Neural progenitor cell (in vitro differentiated cells): ENCODE measurements at regions not wholly inside any gene's neighbourhood (a gene's known extent, or its start where the extent isn't known, plus 50 kb on each side); places are given as distances from the start of the nearest gene placed in this dataset.

Source experiments
- CTCF ChIP-seq: fragments of 200-600 bp; sonication (generic); IDR thresholded peaks from 2 replicates; pipeline ENCODE4 v1.5.1; 2017; ENCODE audit warnings: antibody characterized with exemption, mild to moderate bottlenecking
- EZH2 ChIP-seq: fragments of 200-600 bp; sonication (generic); IDR thresholded peaks from 2 replicates; pipeline ENCODE4 v1.6.1; 2017; ENCODE audit warnings: antibody characterized with exemption, mild to moderate bottlenecking, moderate library complexity
- EZH2phosphoT487 ChIP-seq: fragments of 200-600 bp; sonication (generic); IDR thresholded peaks from 2 replicates; pipeline ENCODE4 v1.6.1; 2017; ENCODE audit warnings: antibody characterized with exemption

- TF ChIP-seq EZH2phosphoT487 (no peak), CTCF (no peak), EZH2 (no peak)
Observed at GRCh38 chr1:221878134-221878533, 136.2 kb upstream of the DUSP10 start.
